ENCODE measurements at regions not wholly inside any gene's neighbourhood (a gene's known extent, or its start where the extent isn't known, plus 50 kb on each side); places are given as distances from the start of the nearest gene placed in this dataset.

DNA sequence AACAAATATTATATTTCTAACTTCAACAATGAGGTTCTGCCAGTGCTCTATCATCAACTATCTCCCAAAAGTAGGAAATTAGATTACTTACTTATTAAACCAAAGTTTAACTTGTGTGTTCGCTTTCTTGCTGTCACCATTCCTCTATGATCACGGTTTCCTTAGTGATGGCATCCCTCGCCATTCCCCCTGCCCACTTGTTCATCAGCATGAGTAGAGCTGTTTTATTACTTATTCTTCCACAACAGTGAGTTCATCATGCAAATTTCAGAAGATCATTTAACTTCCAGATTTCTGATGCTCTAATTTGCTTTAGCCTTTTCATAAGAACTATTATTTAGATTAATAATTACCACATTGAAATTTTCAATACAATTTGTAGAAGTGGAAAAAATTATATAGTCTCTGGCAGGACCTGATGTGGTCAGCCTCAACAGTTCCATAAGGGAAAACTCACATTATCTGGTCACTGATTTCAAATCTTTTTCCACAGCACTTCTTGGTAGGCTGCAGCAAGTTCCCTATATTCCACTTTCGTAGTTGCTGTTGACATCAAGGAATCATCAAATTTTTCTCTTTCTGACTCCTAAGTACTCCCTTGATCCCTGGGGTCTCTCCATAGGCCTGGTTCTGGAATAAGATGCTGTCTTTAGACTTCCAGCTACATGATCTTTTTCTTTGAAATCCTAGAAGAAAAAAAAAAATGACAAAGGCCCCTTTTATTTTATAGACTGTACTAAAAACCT lies 174.6 kb downstream of the RASSF9 start:
- Mint-ChIP-seq H3K27ac (no peak overlapping the region), H3K36me3 (ENCODE audit: low read depth) (no peaks in the 10 kb centered on the region), H3K27me3 (ENCODE audit: insufficient read depth) (no peaks in the 10 kb centered on the region), H3K4me3 (no peak overlapping the region), H3K9me3 (peaks cover 21% of the 10 kb centered on the region), H3K4me1 (ENCODE audit: low read depth) (no peaks in the 10 kb centered on the region)
- TF ChIP-seq, protein P1, sequence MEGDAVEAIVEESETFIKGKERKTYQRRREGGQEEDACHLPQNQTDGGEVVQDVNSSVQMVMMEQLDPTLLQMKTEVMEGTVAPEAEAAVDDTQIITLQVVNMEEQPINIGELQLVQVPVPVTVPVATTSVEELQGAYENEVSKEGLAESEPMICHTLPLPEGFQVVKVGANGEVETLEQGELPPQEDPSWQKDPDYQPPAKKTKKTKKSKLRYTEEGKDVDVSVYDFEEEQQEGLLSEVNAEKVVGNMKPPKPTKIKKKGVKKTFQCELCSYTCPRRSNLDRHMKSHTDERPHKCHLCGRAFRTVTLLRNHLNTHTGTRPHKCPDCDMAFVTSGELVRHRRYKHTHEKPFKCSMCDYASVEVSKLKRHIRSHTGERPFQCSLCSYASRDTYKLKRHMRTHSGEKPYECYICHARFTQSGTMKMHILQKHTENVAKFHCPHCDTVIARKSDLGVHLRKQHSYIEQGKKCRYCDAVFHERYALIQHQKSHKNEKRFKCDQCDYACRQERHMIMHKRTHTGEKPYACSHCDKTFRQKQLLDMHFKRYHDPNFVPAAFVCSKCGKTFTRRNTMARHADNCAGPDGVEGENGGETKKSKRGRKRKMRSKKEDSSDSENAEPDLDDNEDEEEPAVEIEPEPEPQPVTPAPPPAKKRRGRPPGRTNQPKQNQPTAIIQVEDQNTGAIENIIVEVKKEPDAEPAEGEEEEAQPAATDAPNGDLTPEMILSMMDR (IDR thresholded peaks at IDR 0.05) = no peak
- no peak for DNase-seq

DNA sequence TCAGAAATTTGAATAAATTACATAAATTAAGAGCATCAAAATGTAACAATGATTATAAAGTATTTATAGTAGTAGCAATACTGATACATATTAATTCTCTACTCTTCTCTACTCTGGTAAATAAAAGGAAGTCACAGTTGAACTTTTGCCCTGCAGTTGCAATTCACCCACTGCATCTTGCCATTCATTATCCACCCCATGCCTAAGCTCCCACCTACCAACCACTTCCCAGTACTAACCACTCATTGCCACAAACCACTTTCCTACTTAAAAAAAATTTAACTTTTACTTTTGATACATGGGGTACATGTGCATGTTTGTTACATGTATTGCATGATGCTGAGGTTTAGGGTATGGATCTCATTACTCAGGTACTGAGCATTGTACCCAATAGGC lies 174.0 kb downstream of the RASSF9 start:
- no peaks in the 10 kb centered on the region for H3K36me3 Mint-ChIP-seq (ENCODE audit: low read depth)
- peaks cover 21% of the 10 kb centered on the region for H3K9me3 Mint-ChIP-seq
- TF ChIP-seq, protein P1 (IDR thresholded peaks at IDR 0.05) = no peak
- H3K4me3 Mint-ChIP-seq = no peak overlapping the region
- no peaks in the 10 kb centered on the region for H3K4me1 Mint-ChIP-seq (ENCODE audit: low read depth)
- no peak overlapping the region for H3K27ac Mint-ChIP-seq
- DNase-seq = no peak
- no peaks in the 10 kb centered on the region for H3K27me3 Mint-ChIP-seq (ENCODE audit: insufficient read depth)

DNA sequence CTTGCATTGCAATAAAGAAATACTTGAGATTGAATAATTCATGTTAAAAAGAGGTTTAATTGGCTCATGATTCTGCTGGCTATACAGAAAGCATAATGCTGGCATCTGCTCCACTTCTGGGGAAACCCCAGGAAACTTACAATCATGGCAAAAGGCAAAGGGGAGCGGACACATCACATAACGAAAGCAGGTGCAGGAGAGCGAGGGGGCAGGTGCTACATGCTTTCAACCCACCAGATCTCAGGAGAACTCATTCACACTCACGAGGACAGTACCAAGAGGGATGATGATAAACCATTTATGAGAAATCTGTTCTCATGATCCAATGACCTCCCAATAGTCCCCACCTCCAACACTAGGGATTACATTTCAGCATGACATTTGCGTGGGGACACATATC lies 172.6 kb downstream of the RASSF9 start:
- Mint-ChIP-seq H3K4me3 (no peak overlapping the region), H3K9me3 (peaks cover 12% of the 10 kb centered on the region), H3K27me3 (ENCODE audit: insufficient read depth) (no peaks in the 10 kb centered on the region), H3K4me1 (ENCODE audit: low read depth) (no peaks in the 10 kb centered on the region), H3K36me3 (ENCODE audit: low read depth) (no peaks in the 10 kb centered on the region), H3K27ac (no peak overlapping the region)
- DNase-seq = no peak
- TF ChIP-seq, protein P1 (IDR thresholded peaks at IDR 0.05) = no peak

DNA sequence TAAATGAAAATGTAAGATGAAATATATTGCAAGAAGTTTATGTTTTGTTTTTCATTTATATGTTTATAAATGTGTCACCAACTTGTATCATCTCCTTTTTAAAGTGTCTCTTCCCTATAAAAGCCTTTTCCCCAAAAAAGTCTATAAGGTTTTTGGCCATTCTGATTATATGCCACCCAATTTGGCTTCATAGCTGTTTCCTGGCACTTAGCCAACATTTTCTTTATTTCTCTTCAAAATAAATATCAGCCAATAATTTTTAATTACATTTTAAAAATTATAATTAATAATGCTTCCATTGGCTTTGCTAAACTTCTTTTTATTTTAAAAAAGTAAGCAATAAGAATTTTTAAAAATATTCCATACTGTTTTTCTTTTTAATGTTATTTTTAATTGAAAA lies 171.8 kb downstream of the RASSF9 start:
- Mint-ChIP-seq H3K4me1 (ENCODE audit: low read depth) (no peaks in the 10 kb centered on the region), H3K9me3 (peaks cover 9% of the 10 kb centered on the region; the same call in 1 of the 2 replicates), H3K27ac (no peak overlapping the region), H3K36me3 (ENCODE audit: low read depth) (no peaks in the 10 kb centered on the region), H3K27me3 (ENCODE audit: insufficient read depth) (no peaks in the 10 kb centered on the region), H3K4me3 (no peak overlapping the region)
- TF ChIP-seq, protein P1 (IDR thresholded peaks at IDR 0.05) = no peak
- DNase-seq = no peak

DNA sequence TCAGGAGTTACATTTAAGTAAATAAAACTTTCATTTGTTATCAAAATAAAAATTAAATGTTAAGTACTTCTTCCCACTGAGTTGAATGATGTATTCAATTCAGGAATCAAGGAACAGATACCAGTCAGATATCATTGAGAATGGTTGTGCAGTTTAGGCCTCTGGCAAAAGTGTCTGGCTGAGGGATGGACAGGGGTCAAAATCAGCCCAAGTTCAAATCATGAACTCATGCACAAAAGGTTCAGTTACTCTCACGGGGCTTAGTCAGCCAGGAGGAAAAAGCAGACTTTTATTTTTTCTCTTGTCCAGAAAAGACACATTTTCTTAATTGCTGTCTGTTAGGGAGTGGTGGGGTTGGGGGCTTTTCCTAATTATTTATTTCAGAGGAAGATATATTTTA lies 166.3 kb downstream of the RASSF9 start:
- H3K36me3 Mint-ChIP-seq (ENCODE audit: low read depth) = no peaks in the 10 kb centered on the region
- no peak for DNase-seq
- TF ChIP-seq, protein P1 (IDR thresholded peaks at IDR 0.05) = no peak
- H3K27ac Mint-ChIP-seq = no peak overlapping the region
- H3K4me3 Mint-ChIP-seq = no peak overlapping the region
- no peaks in the 10 kb centered on the region; the same call in 1 of the 2 replicates for H3K27me3 Mint-ChIP-seq (ENCODE audit: insufficient read depth)
- no peaks in the 10 kb centered on the region for H3K4me1 Mint-ChIP-seq (ENCODE audit: low read depth)
- peaks cover 8% of the 10 kb centered on the region; the same call in 1 of the 2 replicates for H3K9me3 Mint-ChIP-seq

Data from HFFc6 (cell line).